ENCODE measurements at regions not wholly inside any gene's neighbourhood (a gene's known extent, or its start where the extent isn't known, plus 50 kb on each side); places are given as distances from the start of the nearest gene placed in this dataset.

DNA sequence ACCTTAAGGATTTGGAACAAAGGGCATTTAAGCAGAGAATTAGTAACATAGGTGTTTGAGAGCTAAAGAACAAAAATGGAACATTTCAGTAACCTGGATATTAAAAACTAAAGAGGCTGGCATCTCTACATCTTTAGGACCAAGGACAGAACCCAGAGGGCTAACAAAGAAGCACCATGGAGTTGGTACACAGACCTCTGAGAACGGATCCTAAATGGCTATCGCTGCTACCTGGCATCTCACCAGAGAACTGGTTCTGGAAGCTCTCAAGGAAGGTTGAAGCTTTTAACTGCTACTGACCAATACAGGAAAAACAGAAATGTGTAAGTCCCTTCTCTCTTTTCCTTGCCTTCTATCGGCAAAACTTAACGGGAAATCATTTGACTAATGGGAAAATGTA lies 118.4 kb upstream of the TLL1 start:
- H3K27ac ChIP-seq (ENCODE audit: low read depth, low read length): no peak overlapping the region
- Mint-ChIP-seq H3K9me3 (ENCODE audit: unreplicated experiment) (no peaks in the 10 kb centered on the region), H3K4me3 (ENCODE audit: unreplicated experiment) (no peak overlapping the region), H3K4me1 (ENCODE audit: low read depth, unreplicated experiment) (peaks cover 8% of the 10 kb centered on the region), H3K27me3 (ENCODE audit: low read depth, unreplicated experiment) (peaks cover 2% of the 10 kb centered on the region), H3K36me3 (ENCODE audit: low read depth, unreplicated experiment) (no peaks in the 10 kb centered on the region), H3K27ac (ENCODE audit: unreplicated experiment) (no peak overlapping the region)
- no peaks in the 10 kb centered on the region for H3K4me1 ChIP-seq (ENCODE audit: insufficient read depth, low read length)
- H4K20me1 ChIP-seq (ENCODE audit: insufficient read depth, low read length): no peaks in the 10 kb centered on the region
- no peaks in the 10 kb centered on the region for H3K27me3 ChIP-seq (ENCODE audit: insufficient read depth, low read length)
- H3K9me3 ChIP-seq (ENCODE audit: insufficient read depth, low read depth, low read length): peaks cover 2% of the 10 kb centered on the region
- H3K4me3 ChIP-seq (ENCODE audit: insufficient read depth, low read depth, low read length): no peak overlapping the region
- TF ChIP-seq CTCF (IDR thresholded peaks at IDR 0.05; ENCODE audit: insufficient read depth, low read depth, low read length) (no peak), EZH2 (IDR thresholded peaks at IDR 0.05; ENCODE audit: insufficient read depth, low read length) (no peak)
- H3K9ac ChIP-seq (ENCODE audit: low read length): no peak overlapping the region
- H3K79me2 ChIP-seq (ENCODE audit: insufficient read depth, low read length): no peaks in the 10 kb centered on the region
- no peaks in the 10 kb centered on the region for H3K36me3 ChIP-seq (ENCODE audit: insufficient read depth, low read length)
- H2AFZ ChIP-seq (ENCODE audit: low read depth, low read length): no peak overlapping the region
- FAIRE-seq (no peak), DNase-seq (ENCODE audit: low read depth) (no peak)
- H3K4me2 ChIP-seq (ENCODE audit: low read length): no peak overlapping the region

- no peaks in the 10 kb centered on the region for H3K27me3 Mint-ChIP-seq (ENCODE audit: low read depth, unreplicated experiment)
- Histone ChIP-seq H3K4me3 (ENCODE audit: insufficient read depth, low read depth, low read length) (no peak overlapping the region), H3K9me3 (ENCODE audit: insufficient read depth, low read depth, low read length) (peaks cover 5% of the 10 kb centered on the region), H3K9ac (ENCODE audit: low read length) (no peak overlapping the region), H3K4me1 (ENCODE audit: insufficient read depth, low read length) (no peaks in the 10 kb centered on the region), H3K4me2 (ENCODE audit: low read length) (no peak overlapping the region), H3K27me3 (ENCODE audit: insufficient read depth, low read length) (no peaks in the 10 kb centered on the region), H3K79me2 (ENCODE audit: insufficient read depth, low read length) (no peaks in the 10 kb centered on the region), H2AFZ (ENCODE audit: low read depth, low read length) (no peak overlapping the region), H4K20me1 (ENCODE audit: insufficient read depth, low read length) (no peaks in the 10 kb centered on the region), H3K36me3 (ENCODE audit: insufficient read depth, low read length) (no peaks in the 10 kb centered on the region), H3K27ac (ENCODE audit: low read depth, low read length) (no peak overlapping the region)
- H3K9me3 Mint-ChIP-seq (ENCODE audit: unreplicated experiment): no peaks in the 10 kb centered on the region
- H3K4me3 Mint-ChIP-seq (ENCODE audit: unreplicated experiment): no peak overlapping the region
- no peak for DNase-seq (ENCODE audit: low read depth)
- no peaks in the 10 kb centered on the region for H3K36me3 Mint-ChIP-seq (ENCODE audit: low read depth, unreplicated experiment)
- FAIRE-seq: no peak
- TF ChIP-seq EZH2 (IDR thresholded peaks at IDR 0.05; ENCODE audit: insufficient read depth, low read length) (no peak), CTCF (IDR thresholded peaks at IDR 0.05; ENCODE audit: insufficient read depth, low read depth, low read length) (no peak)
- peaks cover 10% of the 10 kb centered on the region for H3K4me1 Mint-ChIP-seq (ENCODE audit: low read depth, unreplicated experiment)
- no peak overlapping the region for H3K27ac Mint-ChIP-seq (ENCODE audit: unreplicated experiment)
These were observed 116.2 kb upstream of the TLL1 start for GRCh38 chr4:165756836-165757235.

DNA sequence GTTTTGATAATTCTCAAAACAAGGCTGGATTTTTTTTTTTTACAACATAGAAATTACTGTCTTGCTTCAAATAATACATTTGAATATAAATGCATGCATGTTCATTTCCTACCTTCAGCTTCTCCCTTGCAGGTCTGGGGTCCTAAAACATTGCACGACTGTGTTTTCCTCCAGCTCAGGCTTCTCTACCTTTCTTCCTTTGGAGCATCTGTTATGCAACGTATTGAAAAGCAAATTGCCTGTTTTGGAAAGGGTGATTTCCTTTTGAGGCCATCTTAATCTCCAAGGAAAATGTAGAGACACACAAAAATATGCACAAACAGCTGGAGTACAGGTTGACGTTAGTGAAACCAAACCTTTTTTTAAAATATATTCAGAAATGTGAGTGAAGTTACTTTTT lies 115.6 kb upstream of the TLL1 start:
- DNase-seq (ENCODE audit: low read depth): no peak
- H2AFZ ChIP-seq (ENCODE audit: low read depth, low read length): no peak overlapping the region
- no peaks in the 10 kb centered on the region for H4K20me1 ChIP-seq (ENCODE audit: insufficient read depth, low read length)
- TF ChIP-seq EZH2 (IDR thresholded peaks at IDR 0.05; ENCODE audit: insufficient read depth, low read length) (no peak), CTCF (IDR thresholded peaks at IDR 0.05; ENCODE audit: insufficient read depth, low read depth, low read length) (no peak)
- no peak overlapping the region for H3K4me3 ChIP-seq (ENCODE audit: insufficient read depth, low read depth, low read length)
- Mint-ChIP-seq H3K27me3 (ENCODE audit: low read depth, unreplicated experiment) (no peaks in the 10 kb centered on the region), H3K36me3 (ENCODE audit: low read depth, unreplicated experiment) (no peaks in the 10 kb centered on the region), H3K9me3 (ENCODE audit: unreplicated experiment) (no peaks in the 10 kb centered on the region), H3K27ac (ENCODE audit: unreplicated experiment) (no peak overlapping the region), H3K4me1 (ENCODE audit: low read depth, unreplicated experiment) (peaks cover 10% of the 10 kb centered on the region), H3K4me3 (ENCODE audit: unreplicated experiment) (no peak overlapping the region)
- no peak for FAIRE-seq
- no peak overlapping the region for H3K27ac ChIP-seq (ENCODE audit: low read depth, low read length)
- H3K79me2 ChIP-seq (ENCODE audit: insufficient read depth, low read length): no peaks in the 10 kb centered on the region
- no peaks in the 10 kb centered on the region for H3K27me3 ChIP-seq (ENCODE audit: insufficient read depth, low read length)
- H3K4me2 ChIP-seq (ENCODE audit: low read length): no peak overlapping the region
- H3K9ac ChIP-seq (ENCODE audit: low read length): no peak overlapping the region
- peaks cover 5% of the 10 kb centered on the region for H3K9me3 ChIP-seq (ENCODE audit: insufficient read depth, low read depth, low read length)
- H3K36me3 ChIP-seq (ENCODE audit: insufficient read depth, low read length): no peaks in the 10 kb centered on the region
- no peaks in the 10 kb centered on the region for H3K4me1 ChIP-seq (ENCODE audit: insufficient read depth, low read length)

All from astrocyte (in vitro differentiated cells and primary cell).